H9 (cell line): ENCODE measurements at regions not wholly inside any gene's neighbourhood (a gene's known extent, or its start where the extent isn't known, plus 50 kb on each side); places are given as distances from the start of the nearest gene placed in this dataset.

Experiments
- DNase-seq: peaks from one replicate; pipeline ENCODE4 v3.0.0-alpha.2; 2017
- H2AFZ ChIP-seq: one replicate; pipeline ENCODE4 v1.6.1; 2013; ENCODE audit warnings: mild to moderate bottlenecking, low read length, control low read depth, moderate library complexity
- H2AK5ac ChIP-seq: 2 replicates; pipeline ENCODE4 v1.6.1; 2013; ENCODE audit warnings: low read length, control low read depth, mixed read lengths; ENCODE audit not compliant: insufficient read length
- H2BK120ac ChIP-seq: one replicate; pipeline ENCODE4 v1.6.1; 2013; ENCODE audit warnings: low read depth, mild to moderate bottlenecking, low read length, control low read depth, inconsistent platforms; ENCODE audit not compliant: poor library complexity, severe bottlenecking
- H2BK12ac ChIP-seq: 2 replicates; pipeline ENCODE4 v1.6.1; 2013; ENCODE audit warnings: low read length, control low read depth, mixed read lengths, low read depth; ENCODE audit not compliant: insufficient read length
- H2BK15ac ChIP-seq: 2 replicates; pipeline ENCODE4 v1.6.1; 2013; ENCODE audit warnings: low read depth, low read length, control low read depth
- H2BK20ac ChIP-seq: one replicate; pipeline ENCODE4 v1.6.1; 2013; ENCODE audit warnings: low read depth, mild to moderate bottlenecking, low read length, control low read depth, inconsistent platforms; ENCODE audit not compliant: poor library complexity, severe bottlenecking
- H2BK5ac ChIP-seq: 2 replicates; pipeline ENCODE4 v1.6.1; 2013; ENCODE audit warnings: low read length, control low read depth, mixed read lengths; ENCODE audit not compliant: insufficient read length
- H3K14ac ChIP-seq: 2 replicates; pipeline ENCODE4 v1.6.1; 2013; ENCODE audit warnings: low read length, control low read depth; ENCODE audit not compliant: insufficient read depth
- H3K18ac ChIP-seq: 2 replicates; pipeline ENCODE4 v1.6.1; 2013; ENCODE audit warnings: low read depth, mild to moderate bottlenecking, mixed read lengths, low read length, control low read depth; ENCODE audit not compliant: insufficient read length
- H3K23ac ChIP-seq: 2 replicates; pipeline ENCODE4 v1.6.1; 2013; ENCODE audit warnings: low read length, control low read depth, mixed read lengths, low read depth; ENCODE audit not compliant: insufficient read length
- H3K23me2 ChIP-seq: 2 replicates; pipeline ENCODE4 v1.6.1; 2013; ENCODE audit warnings: low read depth, mild to moderate bottlenecking, mixed read lengths, low read length, control low read depth; ENCODE audit not compliant: insufficient read length, poor library complexity, severe bottlenecking
- H3K27ac ChIP-seq: 2 replicates; pipeline ENCODE4 v1.5.1; 2013; ENCODE audit warnings: low read length, control low read depth, mixed read lengths, low read depth; ENCODE audit not compliant: insufficient read length
- H3K27me3 ChIP-seq: 2 replicates; pipeline ENCODE4 v1.6.1; 2013; ENCODE audit warnings: low read length, control low read depth, inconsistent platforms; ENCODE audit not compliant: insufficient read depth
- H3K4ac ChIP-seq: 2 replicates; pipeline ENCODE4 v1.6.1; 2013; ENCODE audit warnings: low read depth, mild to moderate bottlenecking, control low read depth, inconsistent platforms, low read length, moderate library complexity
- H3K4me1 ChIP-seq: 2 replicates; pipeline ENCODE4 v1.6.1; 2013; ENCODE audit warnings: low read length, control low read depth, inconsistent platforms; ENCODE audit not compliant: insufficient read depth
- H3K4me2 ChIP-seq: 2 replicates; pipeline ENCODE4 v1.6.1; 2013; ENCODE audit warnings: low read length, control low read depth, mixed read lengths; ENCODE audit not compliant: insufficient read length, insufficient read depth
- H3K56ac ChIP-seq: 2 replicates; pipeline ENCODE4 v1.6.1; 2013; ENCODE audit warnings: low read depth, mild to moderate bottlenecking, mixed read lengths, low read length, control low read depth; ENCODE audit not compliant: insufficient read length
- H3K79me1 ChIP-seq: 2 replicates; pipeline ENCODE4 v1.6.1; 2013; ENCODE audit warnings: low read depth, mild to moderate bottlenecking, moderate library complexity, low read length, control low read depth, inconsistent platforms; ENCODE audit not compliant: insufficient read depth, poor library complexity, severe bottlenecking
- H3K79me2 ChIP-seq: 2 replicates; pipeline ENCODE4 v1.6.1; 2013; ENCODE audit warnings: low read length, control low read depth, inconsistent platforms; ENCODE audit not compliant: insufficient read depth
- H3K9ac ChIP-seq: 2 replicates; pipeline ENCODE4 v1.6.1; 2013; ENCODE audit warnings: low read length, control low read depth, mixed read lengths; ENCODE audit not compliant: insufficient read length; ENCODE audit errors: extremely low read depth
- H3K9me3 ChIP-seq: one replicate; pipeline ENCODE4 v1.6.1; 2013; ENCODE audit warnings: low read depth, low read length, inconsistent platforms; ENCODE audit not compliant: control insufficient read depth
- H3T11ph ChIP-seq: one replicate; pipeline ENCODE4 v1.6.1; 2013; ENCODE audit warnings: mild to moderate bottlenecking, low read length, control low read depth, inconsistent platforms
- H4K20me1 ChIP-seq: one replicate; pipeline ENCODE4 v1.6.1; 2013; ENCODE audit not compliant: control insufficient read depth, insufficient read length, insufficient read depth
- H4K5ac ChIP-seq: 2 replicates; pipeline ENCODE4 v1.6.1; 2013; ENCODE audit warnings: low read depth, mild to moderate bottlenecking, mixed read lengths, low read length, control low read depth; ENCODE audit not compliant: insufficient read length
- H4K8ac ChIP-seq: replicated peaks from 2 replicates; pipeline ENCODE4 v1.6.1; 2013; ENCODE audit warnings: low read length, control low read depth, mixed read lengths, low read depth; ENCODE audit not compliant: insufficient read length
- H4K91ac ChIP-seq: 2 replicates; pipeline ENCODE4 v1.6.1; 2013; ENCODE audit warnings: low read depth, mild to moderate bottlenecking, moderate library complexity, mixed read lengths, low read length, control low read depth; ENCODE audit not compliant: insufficient read length
- H3K27ac Mint-ChIP-seq, 3 experiments: 2 replicates in 2 of 3; 3 replicates in 1 of 3; pipeline ENCODE4 v1.8.0; 2020 to 2021; ENCODE audit warnings: mixed read lengths in 3 of 3, mild to moderate bottlenecking in 1 of 3, moderate library complexity in 1 of 3
- H3K27me3 Mint-ChIP-seq: 2 replicates; pipeline ENCODE4 v1.8.0; 2021; ENCODE audit warnings: low read depth, mild to moderate bottlenecking, moderate library complexity, mixed read lengths
- H3K36me3 Mint-ChIP-seq, 3 experiments: 2 replicates in 2 of 3; 3 replicates in 1 of 3; pipeline ENCODE4 v1.8.0; 2020 to 2021; ENCODE audit warnings: low read depth in 3 of 3, mixed read lengths in 3 of 3; ENCODE audit not compliant: insufficient read depth in 1 of 3
- H3K4me1 Mint-ChIP-seq, 2 experiments: 2 replicates each; pipeline ENCODE4 v1.8.0; 2020; ENCODE audit warnings: mixed read lengths in 2 of 2
- H3K4me3 Mint-ChIP-seq, 2 experiments: 2 replicates in 1 of 2; 3 replicates in 1 of 2; pipeline ENCODE4 v1.8.0; 2020 to 2021; ENCODE audit warnings: mild to moderate bottlenecking in 2 of 2, mixed read lengths in 2 of 2, moderate library complexity in 1 of 2
- H3K9me3 Mint-ChIP-seq, 2 experiments: 2 replicates in 1 of 2; 3 replicates in 1 of 2; pipeline ENCODE4 v1.8.0; 2020; ENCODE audit warnings: mild to moderate bottlenecking in 2 of 2, mixed read lengths in 2 of 2, moderate library complexity in 1 of 2
- WGBS: extraction: QIAGEN DNeasy Blood & Tissue Kit; methylation state at CpG from one replicate; pipeline ENCODE4 v1.1.7; 2013; ENCODE audit warnings: missing lambda C conversion rate, low lambda C conversion rate, mixed read lengths; ENCODE audit not compliant: insufficient read length; ENCODE audit errors: extremely low coverage; 5-methylcytosine and 5-hydroxymethylcytosine counted together
- TF ChIP-seq, protein P1 (sequence below): fragments of 200-600 bp; sonication (generic); conservative IDR thresholded peaks from 3 replicates; pipeline ENCODE4 v1.8.0; 2021; ENCODE audit warnings: antibody characterized with exemption, mild to moderate bottlenecking

DNA sequence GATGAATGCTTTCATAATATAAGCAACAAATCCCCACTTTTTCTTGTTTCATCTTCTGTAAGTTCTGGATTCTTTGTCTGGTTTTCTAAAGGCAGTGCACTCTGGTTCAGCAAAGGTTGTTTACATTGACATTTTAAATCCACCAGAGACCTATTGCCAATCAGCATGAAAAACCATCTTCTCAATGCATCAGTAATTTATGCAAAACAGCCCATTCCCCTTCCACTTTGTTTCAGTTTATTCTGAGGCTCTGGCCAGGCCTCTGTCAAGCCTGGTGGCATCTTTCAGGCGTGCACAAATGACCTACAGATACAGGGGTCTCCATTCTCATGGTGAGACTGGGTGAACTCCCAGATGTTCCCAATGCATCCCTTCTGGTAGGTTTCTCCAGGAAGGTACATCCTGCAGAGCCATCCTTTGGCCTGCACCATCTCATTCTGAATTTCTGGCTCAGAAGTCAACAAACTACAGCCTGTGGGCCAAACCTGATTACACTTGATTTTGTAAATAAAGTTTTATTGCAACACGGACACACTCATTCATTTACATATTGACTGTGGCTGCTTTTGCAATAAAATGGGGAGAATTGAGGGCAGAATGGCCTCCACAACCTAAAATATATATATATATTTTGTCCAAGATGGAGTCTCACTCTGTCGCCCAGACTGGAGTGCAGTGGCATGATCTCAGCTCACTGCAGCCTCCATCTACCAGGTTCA lies 405.4 kb downstream of the PREX1 start:
- H3K27ac Mint-ChIP-seq: no peak overlapping the region
- no peaks in the 10 kb centered on the region for H3K27me3 Mint-ChIP-seq
- Histone ChIP-seq H2BK120ac (no peak overlapping the region), H4K20me1 (no peaks in the 10 kb centered on the region), H2AFZ (no peak overlapping the region), H2AK5ac (no peak overlapping the region), H2BK5ac (no peak overlapping the region), H4K91ac (no peak overlapping the region), H3K27me3 (no peaks in the 10 kb centered on the region; the same call in 1 of the 2 replicates), H3K56ac (no peak overlapping the region), H4K5ac (no peak overlapping the region), H3K27ac (no peak overlapping the region), H3K14ac (no peak overlapping the region), H2BK15ac (no peak overlapping the region), H2BK12ac (no peak overlapping the region), H3K9me3 (no peaks in the 10 kb centered on the region), H3K18ac (no peak overlapping the region), H3K23ac (no peak overlapping the region), H4K8ac (no peak overlapping the region), H3K4me1 (no peaks in the 10 kb centered on the region), H3T11ph (no peak overlapping the region), H3K4me2 (no peak overlapping the region), H2BK20ac (no peak overlapping the region), H3K9ac (no peak overlapping the region), H3K79me2 (no peaks in the 10 kb centered on the region), H3K4ac (no peak overlapping the region), H3K23me2 (no peaks in the 10 kb centered on the region), H3K79me1 (no peaks in the 10 kb centered on the region)
- WGBS: no CpG with 5 or more reads among the region's 3 CpGs
- H3K9me3 Mint-ChIP-seq: no peaks in the 10 kb centered on the region
- DNase-seq: no peak
- H3K4me3 Mint-ChIP-seq: no peak overlapping the region
- H3K4me1 Mint-ChIP-seq: peaks cover 13 to 16% of the 10 kb centered on the region in 2 experiments
- TF ChIP-seq, protein P1, sequence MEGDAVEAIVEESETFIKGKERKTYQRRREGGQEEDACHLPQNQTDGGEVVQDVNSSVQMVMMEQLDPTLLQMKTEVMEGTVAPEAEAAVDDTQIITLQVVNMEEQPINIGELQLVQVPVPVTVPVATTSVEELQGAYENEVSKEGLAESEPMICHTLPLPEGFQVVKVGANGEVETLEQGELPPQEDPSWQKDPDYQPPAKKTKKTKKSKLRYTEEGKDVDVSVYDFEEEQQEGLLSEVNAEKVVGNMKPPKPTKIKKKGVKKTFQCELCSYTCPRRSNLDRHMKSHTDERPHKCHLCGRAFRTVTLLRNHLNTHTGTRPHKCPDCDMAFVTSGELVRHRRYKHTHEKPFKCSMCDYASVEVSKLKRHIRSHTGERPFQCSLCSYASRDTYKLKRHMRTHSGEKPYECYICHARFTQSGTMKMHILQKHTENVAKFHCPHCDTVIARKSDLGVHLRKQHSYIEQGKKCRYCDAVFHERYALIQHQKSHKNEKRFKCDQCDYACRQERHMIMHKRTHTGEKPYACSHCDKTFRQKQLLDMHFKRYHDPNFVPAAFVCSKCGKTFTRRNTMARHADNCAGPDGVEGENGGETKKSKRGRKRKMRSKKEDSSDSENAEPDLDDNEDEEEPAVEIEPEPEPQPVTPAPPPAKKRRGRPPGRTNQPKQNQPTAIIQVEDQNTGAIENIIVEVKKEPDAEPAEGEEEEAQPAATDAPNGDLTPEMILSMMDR: no peak
- H3K36me3 Mint-ChIP-seq: no peaks in the 10 kb centered on the region
